Liver (tissue), 7 donors: ENCODE measurements at regions not wholly inside any gene's neighbourhood (a gene's known extent, or its start where the extent isn't known, plus 50 kb on each side); places are given as distances from the start of the nearest gene placed in this dataset.

Experiments used
- DNase-seq: peaks from one replicate; pipeline ENCODE4 v3.0.0-alpha.2; 2017; ENCODE audit warnings: low spot score
- H3K27ac ChIP-seq, 2 donors: one replicate each; pipeline ENCODE4 v1.7.0; 2013; ENCODE audit warnings: inconsistent platforms in 2 of 2, low read length in 2 of 2, control low read depth in 1 of 2, low read depth in 1 of 2, mild to moderate bottlenecking in 1 of 2
- H3K27me3 ChIP-seq, 4 donors: one replicate each; pipeline versions ENCODE4 v1.6.1 to v1.7.0; 2013; ENCODE audit warnings: low read length in 3 of 4, inconsistent platforms in 1 of 4, mild to moderate bottlenecking in 1 of 4, moderate library complexity in 1 of 4; ENCODE audit not compliant: control insufficient read depth in 4 of 4, insufficient read depth in 4 of 4
- H3K36me3 ChIP-seq, 4 donors: one replicate each; pipeline versions ENCODE4 v1.6.1 to v1.7.0; 2013; ENCODE audit warnings: low read length in 3 of 4, mild to moderate bottlenecking in 3 of 4, low read depth in 1 of 4, moderate library complexity in 1 of 4; ENCODE audit not compliant: control insufficient read depth in 4 of 4, insufficient read depth in 3 of 4
- H3K4me1 ChIP-seq, 4 donors: one replicate each; pipeline versions ENCODE4 v1.6.1 to v1.7.0; 2013; ENCODE audit warnings: low read length in 3 of 4, mild to moderate bottlenecking in 3 of 4, moderate library complexity in 1 of 4; ENCODE audit not compliant: control insufficient read depth in 4 of 4, insufficient read depth in 4 of 4
- H3K4me3 ChIP-seq, 3 donors: one replicate each; pipeline versions ENCODE4 v1.6.1 to v1.7.0; 2013; ENCODE audit warnings: low read length in 3 of 3, control low read depth in 1 of 3, low read depth in 1 of 3, mild to moderate bottlenecking in 1 of 3
- H3K9ac ChIP-seq, 2 donors: one replicate each; pipeline ENCODE4 v1.7.0; 2013; ENCODE audit warnings: low read length in 2 of 2, mild to moderate bottlenecking in 2 of 2, moderate library complexity in 2 of 2, control low read depth in 1 of 2, low read depth in 1 of 2
- H3K9me3 ChIP-seq, 4 donors: one replicate each; pipeline versions ENCODE4 v1.6.1 to v1.7.0; 2013; ENCODE audit warnings: low read length in 3 of 4; ENCODE audit not compliant: control insufficient read depth in 4 of 4
- FOXA1 ChIP-seq: IDR thresholded peaks from 2 replicates; pipeline ENCODE4 v1.6.1; 2016; ENCODE audit warnings: antibody characterized with exemption
- FOXA2 ChIP-seq: IDR thresholded peaks from 2 replicates; pipeline ENCODE4 v1.6.1; 2016; ENCODE audit warnings: antibody characterized with exemption
- GABPA ChIP-seq, 2 donors: IDR thresholded peaks in 1 of 2; conservative IDR thresholded peaks in 1 of 2; 2 replicates each; pipeline ENCODE4 v1.6.1; 2016; ENCODE audit warnings: antibody characterized with exemption in 2 of 2, mild to moderate bottlenecking in 1 of 2, moderate library complexity in 1 of 2
- JUND ChIP-seq, 2 donors: IDR thresholded peaks; 2 replicates each; pipeline ENCODE4 v1.6.1; 2016; ENCODE audit warnings: antibody characterized with exemption in 2 of 2
- NR2F2 ChIP-seq: IDR thresholded peaks from 2 replicates; pipeline ENCODE4 v1.6.1; 2016; ENCODE audit warnings: antibody characterized with exemption
- RAD21 ChIP-seq, 2 donors: IDR thresholded peaks; 2 replicates each; pipeline ENCODE4 v1.6.1; 2016; ENCODE audit warnings: antibody characterized with exemption in 2 of 2, mild to moderate bottlenecking in 2 of 2
- RXRA ChIP-seq, 2 donors: IDR thresholded peaks; 2 replicates each; pipeline ENCODE4 v1.6.1; 2017 to 2018; ENCODE audit warnings: antibody characterized with exemption in 2 of 2, mild to moderate bottlenecking in 1 of 2
- SP1 ChIP-seq: IDR thresholded peaks from 2 replicates; pipeline ENCODE4 v1.6.1; 2018; ENCODE audit warnings: antibody characterized with exemption, mild to moderate bottlenecking
- TAF1 ChIP-seq: conservative IDR thresholded peaks from 2 replicates; pipeline ENCODE4 v1.6.1; 2016; ENCODE audit warnings: antibody characterized with exemption, mild to moderate bottlenecking
- YY1 ChIP-seq: IDR thresholded peaks from 2 replicates; pipeline ENCODE4 v1.6.1; 2016; ENCODE audit warnings: antibody characterized with exemption, mild to moderate bottlenecking
- WGBS: extraction: QIAGEN DNeasy Blood & Tissue Kit; methylation state at CpG from one replicate; pipeline ENCODE4 v1.1.7; 2013; 5-methylcytosine and 5-hydroxymethylcytosine counted together
- TF ChIP-seq, protein P1 (sequence below): IDR thresholded peaks from 2 replicates; pipeline ENCODE4 v1.6.1; 2016; ENCODE audit warnings: antibody characterized with exemption
- TF ChIP-seq, protein P2 (sequence below): IDR thresholded peaks from 2 replicates; pipeline ENCODE4 v1.6.1; 2016; ENCODE audit warnings: antibody characterized with exemption, mild to moderate bottlenecking
- TF ChIP-seq, protein P3 (sequence below): IDR thresholded peaks from 2 replicates; pipeline ENCODE4 v1.6.1; 2016; ENCODE audit warnings: antibody characterized with exemption
- donor health status: healthy.
- donor health status: healthy.
- donor health status: healthy.
- donor health status: healthy.

DNA sequence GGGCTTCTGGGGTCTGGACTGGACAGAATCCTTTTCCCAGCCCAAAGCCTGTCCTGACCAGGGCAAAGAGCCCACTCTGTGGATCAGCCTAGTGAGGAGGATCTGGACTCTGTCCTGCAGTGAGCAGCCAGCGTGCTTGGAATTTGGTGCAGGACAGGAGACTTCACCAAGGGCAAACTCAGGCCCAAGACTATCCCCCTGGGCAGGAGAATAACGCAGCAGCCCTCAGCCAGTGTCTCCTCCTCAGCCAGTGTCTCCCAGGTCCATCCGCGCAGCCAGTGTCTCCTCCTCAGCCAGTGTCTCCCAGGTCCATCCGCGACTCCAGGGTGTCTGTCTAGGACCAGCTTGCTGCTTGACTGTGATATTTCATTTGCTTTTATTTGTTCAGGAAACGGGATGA, 1334.0 kb downstream of the TBC1D22A start (continued):
- no peak for TF ChIP-seq GABPA (IDR thresholded peaks at IDR 0.05 in 1 of 2, conservative IDR thresholded peaks at IDR 0.05 in 1 of 2)
- no peak for TF ChIP-seq RAD21 (IDR thresholded peaks at IDR 0.05)
- TF ChIP-seq, protein P1, sequence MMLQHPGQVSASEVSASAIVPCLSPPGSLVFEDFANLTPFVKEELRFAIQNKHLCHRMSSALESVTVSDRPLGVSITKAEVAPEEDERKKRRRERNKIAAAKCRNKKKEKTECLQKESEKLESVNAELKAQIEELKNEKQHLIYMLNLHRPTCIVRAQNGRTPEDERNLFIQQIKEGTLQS = no peak

DNA sequence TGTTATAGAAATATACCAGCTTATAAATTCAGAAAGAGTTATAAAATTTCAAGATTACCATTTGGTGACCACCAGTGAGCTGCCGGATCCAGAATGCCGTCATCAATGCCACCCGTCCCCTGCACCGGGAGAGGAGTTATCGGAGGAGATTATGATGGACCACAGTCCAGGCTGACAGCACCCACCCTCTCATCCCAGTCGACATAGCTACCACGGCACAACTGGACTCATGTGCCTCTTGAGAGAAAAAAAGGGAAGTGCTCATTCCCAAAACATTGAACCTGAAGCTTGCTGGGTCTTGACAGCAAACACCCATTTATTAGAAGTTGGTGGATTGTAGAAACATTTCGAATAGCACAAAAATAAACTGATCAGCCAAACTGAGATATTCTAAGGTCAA, 1331.5 kb downstream of the TBC1D22A start:
- Histone ChIP-seq H3K9ac (no peak overlapping the region), H3K4me1 (no peaks in the 10 kb centered on the region), H3K27me3 (peaks cover 0 to 5% (median 1%) of the 10 kb centered on the region in 4 donors), H3K27ac (no peak overlapping the region), H3K36me3 (no peaks in the 10 kb centered on the region), H3K4me3 (no peak overlapping the region), H3K9me3 (no peaks in the 10 kb centered on the region)
- 82% methylated on average over 8 of the region's 8 CpGs for WGBS
- TF ChIP-seq GABPA (IDR thresholded peaks at IDR 0.05 in 1 of 2, conservative IDR thresholded peaks at IDR 0.05 in 1 of 2) (no peak), FOXA1 (no peak), RAD21 (IDR thresholded peaks at IDR 0.05) (no peak), SP1 (no peak), NR2F2 (no peak), JUND (IDR thresholded peaks at IDR 0.05) (no peak)
- TF ChIP-seq, protein P1 = no peak
- no peak for DNase-seq

DNA sequence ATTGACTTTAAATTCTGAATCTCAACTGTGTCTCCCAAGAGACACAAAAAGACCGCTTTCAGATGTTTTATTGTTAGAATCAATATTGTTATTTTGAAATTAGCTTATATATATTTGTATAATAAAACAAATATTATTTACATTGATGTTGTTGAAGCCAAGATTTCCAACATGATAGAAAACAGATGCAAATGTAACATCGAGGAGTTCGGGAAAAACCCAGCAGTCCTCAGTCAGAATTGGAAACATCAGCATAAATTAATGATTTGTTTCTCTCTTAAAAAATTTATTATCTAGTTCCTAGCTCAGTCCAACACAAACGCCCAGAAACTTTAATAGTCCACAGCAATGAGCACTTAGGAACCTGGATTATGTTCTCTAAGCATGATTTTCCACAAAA, 1330.4 kb downstream of the TBC1D22A start:
- 70% methylated on average over 4 of the region's 4 CpGs for WGBS

More for the DNA sequence above, 1330.4 kb downstream of the TBC1D22A start:
- Histone ChIP-seq H3K36me3 (no peaks in the 10 kb centered on the region), H3K4me1 (no peaks in the 10 kb centered on the region), H3K9me3 (no peaks in the 10 kb centered on the region), H3K27me3 (peaks cover 0 to 5% (median 1%) of the 10 kb centered on the region in 4 donors), H3K4me3 (no peak overlapping the region), H3K27ac (no peak overlapping the region), H3K9ac (no peak overlapping the region)
- DNase-seq = no peak
- TF ChIP-seq, protein P2, sequence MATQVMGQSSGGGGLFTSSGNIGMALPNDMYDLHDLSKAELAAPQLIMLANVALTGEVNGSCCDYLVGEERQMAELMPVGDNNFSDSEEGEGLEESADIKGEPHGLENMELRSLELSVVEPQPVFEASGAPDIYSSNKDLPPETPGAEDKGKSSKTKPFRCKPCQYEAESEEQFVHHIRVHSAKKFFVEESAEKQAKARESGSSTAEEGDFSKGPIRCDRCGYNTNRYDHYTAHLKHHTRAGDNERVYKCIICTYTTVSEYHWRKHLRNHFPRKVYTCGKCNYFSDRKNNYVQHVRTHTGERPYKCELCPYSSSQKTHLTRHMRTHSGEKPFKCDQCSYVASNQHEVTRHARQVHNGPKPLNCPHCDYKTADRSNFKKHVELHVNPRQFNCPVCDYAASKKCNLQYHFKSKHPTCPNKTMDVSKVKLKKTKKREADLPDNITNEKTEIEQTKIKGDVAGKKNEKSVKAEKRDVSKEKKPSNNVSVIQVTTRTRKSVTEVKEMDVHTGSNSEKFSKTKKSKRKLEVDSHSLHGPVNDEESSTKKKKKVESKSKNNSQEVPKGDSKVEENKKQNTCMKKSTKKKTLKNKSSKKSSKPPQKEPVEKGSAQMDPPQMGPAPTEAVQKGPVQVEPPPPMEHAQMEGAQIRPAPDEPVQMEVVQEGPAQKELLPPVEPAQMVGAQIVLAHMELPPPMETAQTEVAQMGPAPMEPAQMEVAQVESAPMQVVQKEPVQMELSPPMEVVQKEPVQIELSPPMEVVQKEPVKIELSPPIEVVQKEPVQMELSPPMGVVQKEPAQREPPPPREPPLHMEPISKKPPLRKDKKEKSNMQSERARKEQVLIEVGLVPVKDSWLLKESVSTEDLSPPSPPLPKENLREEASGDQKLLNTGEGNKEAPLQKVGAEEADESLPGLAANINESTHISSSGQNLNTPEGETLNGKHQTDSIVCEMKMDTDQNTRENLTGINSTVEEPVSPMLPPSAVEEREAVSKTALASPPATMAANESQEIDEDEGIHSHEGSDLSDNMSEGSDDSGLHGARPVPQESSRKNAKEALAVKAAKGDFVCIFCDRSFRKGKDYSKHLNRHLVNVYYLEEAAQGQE = no peak
- TF ChIP-seq JUND (IDR thresholded peaks at IDR 0.05) = no peak
- TF ChIP-seq RXRA (IDR thresholded peaks at IDR 0.05) = no peak
- TF ChIP-seq, protein P1 = no peak
- TF ChIP-seq, protein P3, sequence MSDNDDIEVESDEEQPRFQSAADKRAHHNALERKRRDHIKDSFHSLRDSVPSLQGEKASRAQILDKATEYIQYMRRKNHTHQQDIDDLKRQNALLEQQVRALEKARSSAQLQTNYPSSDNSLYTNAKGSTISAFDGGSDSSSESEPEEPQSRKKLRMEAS = no peak
- no peak for TF ChIP-seq FOXA2
- TF ChIP-seq TAF1 = no peak
- TF ChIP-seq NR2F2 = no peak
- no peak for TF ChIP-seq RAD21 (IDR thresholded peaks at IDR 0.05)
- no peak for TF ChIP-seq YY1
